Left ventricle myocardium superior (tissue), 1 donor: ENCODE measurements at regions not wholly inside any gene's neighbourhood (a gene's known extent, or its start where the extent isn't known, plus 50 kb on each side); places are given as distances from the start of the nearest gene placed in this dataset.
"Not testable (repeated sequence)": the region's sequence is repeated elsewhere in the genome, so short reads cannot be mapped to it uniquely, and the experiment has no call there.

Experiments
- ATAC-seq: fragments of 200-7000 bp; cut with Tn5 transposase; one replicate; pipeline ENCODE4 v1.9.1; 2020; ENCODE audit warnings: mild to moderate bottlenecking, moderate library complexity
- DNase-seq: peaks from one replicate; pipeline ENCODE4 v3.0.0-alpha.2; 2020
- intact Hi-C: fragments of 100-400 bp; cut with micrococcal nuclease; formaldehyde crosslinking; loops from one replicate; pipeline ENCODE4 v1.11.0; 2022
- donor health status: DM: no; HTN: yes; CAD: no; lungs with severe emphysema.

GRCh38 chrX:34437586-34437985 lies 219.5 kb downstream of the TMEM47 start:
- peak; percentile 61 for DNase-seq
- ATAC-seq, result peak; percentile 87
- intact Hi-C loops, result no loop called here

GRCh38 chrX:34426334-34426733 lies 230.8 kb downstream of the TMEM47 start:
- intact Hi-C loops, result no loop called here
- no peak for ATAC-seq
- no peak for DNase-seq

DNA sequence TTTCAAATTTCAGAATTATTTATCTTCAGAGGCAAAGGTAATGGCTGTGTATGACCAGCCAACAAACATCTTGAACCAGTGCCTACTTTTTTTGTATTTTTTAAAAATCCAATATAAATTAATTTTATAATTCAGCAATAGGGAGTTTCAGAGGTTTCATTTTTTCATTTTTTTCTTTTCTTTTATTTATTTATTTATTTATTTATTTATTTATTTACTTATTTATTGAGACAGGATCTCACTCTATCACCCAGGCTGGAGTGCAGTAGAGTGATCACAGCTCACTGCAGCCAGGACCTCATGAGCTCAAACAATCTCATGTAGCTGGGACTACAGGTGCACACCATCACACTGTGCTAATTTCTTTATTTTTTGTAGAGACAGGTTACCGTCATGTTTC lies 250.5 kb downstream of the TMEM47 start:
- no peak for ATAC-seq
- intact Hi-C loops, result no loop called here

GRCh38 chrX:34404386-34405070 lies 252.6 kb downstream of the TMEM47 start:
- ATAC-seq (peak; percentile 93), DNase-seq (peak; percentile 29)
- intact Hi-C loops, result no loop called here

More for the DNA sequence above, 250.5 kb downstream of the TMEM47 start:
- DNase-seq, result no peak

DNA sequence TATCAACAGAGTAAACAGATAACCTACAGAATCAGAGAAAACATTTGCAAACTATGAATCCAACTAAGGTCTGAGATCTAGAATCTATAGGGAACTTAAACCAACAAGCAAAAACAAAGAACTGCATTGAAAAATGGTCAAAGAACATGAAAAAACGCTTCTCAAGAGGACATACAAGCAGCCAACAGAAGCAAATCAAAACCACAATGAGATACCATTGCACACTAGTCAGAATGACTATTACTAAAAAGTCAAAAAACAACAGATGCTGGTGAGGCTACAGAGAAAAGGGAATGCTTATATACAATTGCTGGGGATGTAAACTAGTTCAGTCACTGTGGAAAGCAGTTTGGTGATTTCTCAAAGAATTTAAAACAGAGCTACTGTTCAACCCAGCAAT lies 255.7 kb downstream of the TMEM47 start:
- no peak for DNase-seq
- ATAC-seq, result no peak
- intact Hi-C loops, result no loop called here

DNA sequence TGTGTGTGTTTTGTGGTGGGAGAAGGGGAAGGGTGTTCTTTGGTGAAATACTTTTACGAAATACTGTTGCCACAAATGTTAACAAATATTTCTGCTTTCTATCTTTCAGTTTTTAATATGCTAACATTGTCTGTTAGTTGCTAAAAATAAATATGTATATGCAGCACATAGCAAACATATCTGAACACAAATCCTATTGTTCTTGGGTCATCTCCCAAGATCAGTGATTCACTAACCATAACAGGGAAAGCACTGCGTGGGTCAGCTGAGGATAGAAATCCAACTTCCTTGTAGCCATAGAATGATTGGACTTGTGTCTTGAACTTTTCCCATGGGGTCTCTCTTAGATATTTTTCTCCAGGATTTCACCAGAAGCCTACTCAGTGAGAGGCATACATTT lies 250.3 kb upstream of the FAM47A start:
- intact Hi-C loops, result no loop called here
- ATAC-seq (no peak), DNase-seq (no peak)

- intact Hi-C loops, result no loop called here
- ATAC-seq, result no peak
- no peak for DNase-seq
These were observed 249.1 kb upstream of the FAM47A start for GRCh38 chrX:34381241-34381640.

DNA sequence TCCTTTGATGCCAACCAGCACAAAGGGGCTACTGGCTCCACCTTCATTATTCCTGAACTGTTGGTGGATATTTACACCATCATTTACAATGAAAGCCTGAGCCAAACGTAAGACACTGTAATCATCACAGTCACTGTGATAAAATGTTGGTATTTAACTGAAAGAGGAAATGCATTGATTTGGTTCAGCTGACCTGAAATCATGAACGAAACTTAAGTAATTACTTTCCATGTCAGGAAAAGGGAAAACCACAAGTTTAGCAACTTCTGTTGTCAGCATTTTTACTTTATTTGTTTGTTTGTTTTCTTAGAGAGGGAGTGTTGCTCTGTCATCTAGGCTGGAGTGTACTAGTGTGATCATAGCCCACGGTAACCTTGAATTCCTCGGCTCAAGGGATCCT lies 247.8 kb upstream of the FAM47A start:
- DNase-seq, result no peak
- intact Hi-C loops, result no loop called here
- no peak for ATAC-seq

- DNase-seq, result no peak
- intact Hi-C loops, result no loop called here
- no peak for ATAC-seq
These were observed 245.5 kb upstream of the FAM47A start for GRCh38 chrX:34377645-34378044.

DNA sequence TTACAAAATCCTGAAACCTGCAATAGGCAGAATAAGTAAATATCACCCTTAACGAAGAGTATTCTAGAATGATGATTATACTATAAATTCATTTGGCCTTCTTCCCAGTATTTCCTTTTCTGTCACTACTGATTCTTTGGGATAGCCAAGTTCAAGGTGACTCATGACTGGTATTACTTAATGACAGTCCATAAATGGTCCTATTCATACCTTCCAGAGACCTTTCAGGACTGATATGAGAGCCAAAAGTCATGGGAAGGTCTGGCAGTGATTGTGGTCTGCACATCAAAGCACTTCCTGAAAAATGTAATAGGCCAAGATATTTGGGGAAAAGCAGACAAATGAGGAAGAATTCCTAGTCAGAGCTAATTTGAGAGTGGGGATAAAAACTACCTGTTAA lies 239.6 kb upstream of the FAM47A start:
- intact Hi-C loops, result no loop called here
- ATAC-seq (no peak), DNase-seq (no peak)

- intact Hi-C loops, result no loop called here
These were observed 233.4 kb upstream of the FAM47A start for GRCh38 chrX:34365471-34365870.

DNA sequence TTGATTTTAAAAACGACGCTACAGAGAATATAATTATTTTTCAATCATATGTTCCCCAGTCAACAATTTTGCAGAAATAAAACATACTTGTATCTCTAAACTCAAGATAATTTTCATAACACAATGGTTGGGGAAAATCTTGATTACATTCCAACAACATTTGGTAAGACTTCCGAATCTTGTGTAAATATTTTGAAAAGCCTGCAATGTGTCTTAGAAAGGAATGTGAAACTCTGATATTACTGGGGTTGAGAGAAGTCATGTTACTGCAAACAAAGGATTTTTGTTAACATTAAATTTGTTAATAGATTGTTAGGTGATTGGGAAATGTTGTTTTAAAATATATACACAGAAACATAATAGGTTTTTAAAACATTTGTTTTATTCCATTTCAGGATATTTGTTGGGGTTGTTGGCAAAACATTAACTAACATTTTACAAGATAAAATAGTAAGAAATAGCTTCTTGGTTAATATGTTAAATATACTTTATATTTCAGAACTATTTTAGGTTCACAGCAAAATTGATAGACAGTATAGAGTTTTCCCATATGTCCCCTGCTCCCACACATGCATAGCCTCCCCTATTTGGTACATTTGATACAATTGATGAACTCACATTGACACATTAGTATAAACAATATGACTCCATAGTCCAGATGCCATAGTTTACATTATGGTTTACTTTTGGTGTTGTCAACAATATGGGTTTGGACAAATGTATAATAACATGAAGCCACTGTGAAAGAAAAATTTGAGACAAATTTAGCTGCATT lies 218.6 kb upstream of the FAM47A start:
- ATAC-seq (no peak), DNase-seq (no peak)
- intact Hi-C loops, result no loop called here

More at GRCh38 chrX:34365471-34365870, 233.4 kb upstream of the FAM47A start:
- no peak for ATAC-seq
- no peak for DNase-seq

DNA sequence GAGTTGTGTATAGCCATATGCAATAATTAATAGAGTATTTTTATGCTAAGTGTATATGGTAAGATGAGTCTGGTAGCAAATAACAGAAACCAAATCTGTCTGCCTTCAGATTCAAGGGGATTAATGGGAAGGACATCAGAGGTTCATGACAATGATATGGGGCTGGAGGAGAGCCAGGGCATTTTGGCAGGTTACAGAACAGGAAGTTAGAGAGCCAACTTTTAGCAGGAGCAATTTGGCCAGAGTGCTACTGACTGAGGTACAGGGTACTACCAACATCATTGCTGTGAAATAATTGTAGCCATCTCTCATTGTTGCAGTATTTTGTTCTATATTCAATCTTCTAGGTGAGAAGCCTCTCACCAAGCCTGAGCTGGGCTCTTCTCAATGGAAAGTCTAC lies 210.9 kb upstream of the FAM47A start:
- intact Hi-C loops, result no loop called here
- ATAC-seq, result no peak

GRCh38 chrX:34341814-34342213 lies 209.7 kb upstream of the FAM47A start:
- ATAC-seq, result no peak
- intact Hi-C loops, result no loop called here
- no peak for DNase-seq

More for the DNA sequence above, 210.9 kb upstream of the FAM47A start:
- peak; percentile 18 for DNase-seq

GRCh38 chrX:34341258-34341657 lies 209.1 kb upstream of the FAM47A start:
- ATAC-seq (no peak), DNase-seq (no peak)
- intact Hi-C loops, result no loop called here

GRCh38 chrX:34338046-34338445 lies 205.9 kb upstream of the FAM47A start:
- intact Hi-C loops, result no loop called here
- no peak for DNase-seq
- ATAC-seq, result no peak

GRCh38 chrX:34335376-34335775 lies 203.3 kb upstream of the FAM47A start:
- intact Hi-C loops, DNase-seq, ATAC-seq: not testable (repeated sequence)

DNA sequence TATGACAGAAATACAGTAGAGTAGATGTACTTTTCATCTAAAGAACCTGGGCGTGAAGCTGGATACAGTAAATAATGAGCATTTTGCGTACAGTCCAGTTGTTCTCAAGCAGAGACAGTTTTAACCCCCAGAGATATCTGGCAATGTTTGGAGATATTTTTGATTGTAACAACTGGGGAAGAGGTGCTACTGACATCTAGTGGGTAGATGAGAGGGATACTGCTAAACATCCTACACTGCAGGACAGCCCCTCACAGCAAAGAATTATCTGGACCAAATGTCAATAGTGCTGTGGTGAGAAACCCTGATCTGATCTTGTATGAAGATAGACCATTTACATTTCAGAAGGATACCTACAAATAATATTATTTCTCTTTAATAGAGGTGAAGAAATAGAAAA lies 200.2 kb upstream of the FAM47A start:
- intact Hi-C loops, result no loop called here
- ATAC-seq, result no peak
- DNase-seq, result no peak

GRCh38 chrX:34325460-34325859 lies 193.3 kb upstream of the FAM47A start:
- DNase-seq (no peak), ATAC-seq (no peak)
- intact Hi-C loops, result no loop called here

- ATAC-seq, DNase-seq, intact Hi-C loops: not testable (repeated sequence)
These were observed 188.3 kb upstream of the FAM47A start for GRCh38 chrX:34320424-34320823.

- ATAC-seq (no peak), DNase-seq (no peak)
- intact Hi-C loops, result loop anchor here (10.0 kb wide), 1 partner anchor 866 kb away; no protein-coding TSS in a partner anchor
These were observed 168.8 kb upstream of the FAM47A start for GRCh38 chrX:34300871-34301270.
